Smooth muscle cell (in vitro differentiated cells): ENCODE measurements at regions not wholly inside any gene's neighbourhood (a gene's known extent, or its start where the extent isn't known, plus 50 kb on each side); places are given as distances from the start of the nearest gene placed in this dataset.
A peak's percentile ranks its signal among the peaks of the same experiment; 100 is the strongest.

Experiments used
- DNase-seq: peaks from one replicate; lab custom pipeline; 2025; ENCODE audit not compliant: unreplicated experiment; lab: John Stamatoyannopoulos, UW
- H2AFZ ChIP-seq: fragments of 200-600 bp; sonication (generic); 2 replicates; pipeline ENCODE4 v1.6.0; 2016; ENCODE audit warnings: antibody characterized with exemption, low read depth, mild to moderate bottlenecking
- H3F3A ChIP-seq: fragments of 200-600 bp; sonication (generic); 2 replicates; pipeline ENCODE4 v1.6.0; 2017; ENCODE audit warnings: antibody characterized with exemption, low read depth
- H3K27ac ChIP-seq: fragments of 200-600 bp; sonication (generic); 2 replicates; pipeline ENCODE4 v1.5.1; 2016; ENCODE audit warnings: low read depth, mild to moderate bottlenecking
- H3K27me3 ChIP-seq: fragments of 200-600 bp; sonication (generic); 2 replicates; pipeline ENCODE4 v1.6.1; 2016; ENCODE audit warnings: low read depth, mild to moderate bottlenecking
- H3K36me3 ChIP-seq: fragments of 200-600 bp; sonication (generic); 2 replicates; pipeline ENCODE4 v1.5.1; 2016; ENCODE audit warnings: low read depth
- H3K4me1 ChIP-seq: fragments of 200-600 bp; sonication (generic); 2 replicates; pipeline ENCODE4 v1.5.1; 2016; ENCODE audit warnings: low read depth
- H3K4me2 ChIP-seq: fragments of 200-600 bp; sonication (generic); 2 replicates; pipeline ENCODE4 v1.6.0; 2016; ENCODE audit warnings: mild to moderate bottlenecking
- H3K4me3 ChIP-seq: fragments of 200-600 bp; sonication (generic); 2 replicates; pipeline ENCODE4 v1.5.1; 2016; ENCODE audit warnings: mild to moderate bottlenecking
- H3K79me2 ChIP-seq: fragments of 200-600 bp; sonication (generic); 2 replicates; pipeline ENCODE4 v1.6.0; 2016; ENCODE audit warnings: low read depth, mild to moderate bottlenecking
- H3K9ac ChIP-seq: fragments of 200-600 bp; sonication (generic); 2 replicates; pipeline ENCODE4 v1.6.0; 2016; ENCODE audit warnings: low read depth
- H3K9me3 ChIP-seq: fragments of 200-600 bp; sonication (generic); replicated peaks from 2 replicates; pipeline ENCODE4 v1.5.1; 2016; ENCODE audit warnings: low read depth
- H4K20me1 ChIP-seq: fragments of 200-600 bp; sonication (generic); 2 replicates; pipeline ENCODE4 v1.6.0; 2016; ENCODE audit warnings: low read depth
- WGBS: methylation state at CpG from one replicate; pipeline ENCODE4 v1.1.7; 2016; ENCODE audit warnings: low lambda C conversion rate; 5-methylcytosine and 5-hydroxymethylcytosine counted together
- TF ChIP-seq, protein P1 (sequence below): fragments of 200-600 bp; sonication (generic); IDR thresholded peaks from 2 replicates; pipeline ENCODE4 v1.5.1; 2017; ENCODE audit warnings: borderline replicate concordance, mild to moderate bottlenecking, antibody characterized with exemption; ENCODE audit not compliant: insufficient read depth, poor library complexity, severe bottlenecking

- no peaks in the 10 kb centered on the region for H3K9me3 ChIP-seq
- WGBS = 65% methylated on average over 8 of the region's 8 CpGs
- no peaks in the 10 kb centered on the region for H3K36me3 ChIP-seq
- H3K27ac ChIP-seq = no peak overlapping the region
- H3K4me1 ChIP-seq = no peaks in the 10 kb centered on the region
- H2AFZ ChIP-seq = no peak overlapping the region
- peak overlapping the region; percentile 22 for H3K4me2 ChIP-seq
- no peaks in the 10 kb centered on the region for H4K20me1 ChIP-seq
- H3K9ac ChIP-seq = no peak overlapping the region
- TF ChIP-seq, protein P1, sequence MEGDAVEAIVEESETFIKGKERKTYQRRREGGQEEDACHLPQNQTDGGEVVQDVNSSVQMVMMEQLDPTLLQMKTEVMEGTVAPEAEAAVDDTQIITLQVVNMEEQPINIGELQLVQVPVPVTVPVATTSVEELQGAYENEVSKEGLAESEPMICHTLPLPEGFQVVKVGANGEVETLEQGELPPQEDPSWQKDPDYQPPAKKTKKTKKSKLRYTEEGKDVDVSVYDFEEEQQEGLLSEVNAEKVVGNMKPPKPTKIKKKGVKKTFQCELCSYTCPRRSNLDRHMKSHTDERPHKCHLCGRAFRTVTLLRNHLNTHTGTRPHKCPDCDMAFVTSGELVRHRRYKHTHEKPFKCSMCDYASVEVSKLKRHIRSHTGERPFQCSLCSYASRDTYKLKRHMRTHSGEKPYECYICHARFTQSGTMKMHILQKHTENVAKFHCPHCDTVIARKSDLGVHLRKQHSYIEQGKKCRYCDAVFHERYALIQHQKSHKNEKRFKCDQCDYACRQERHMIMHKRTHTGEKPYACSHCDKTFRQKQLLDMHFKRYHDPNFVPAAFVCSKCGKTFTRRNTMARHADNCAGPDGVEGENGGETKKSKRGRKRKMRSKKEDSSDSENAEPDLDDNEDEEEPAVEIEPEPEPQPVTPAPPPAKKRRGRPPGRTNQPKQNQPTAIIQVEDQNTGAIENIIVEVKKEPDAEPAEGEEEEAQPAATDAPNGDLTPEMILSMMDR = no peak
- peak overlapping the region; percentile 45 for H3K4me3 ChIP-seq
- H3K27me3 ChIP-seq = no peaks in the 10 kb centered on the region
- no peak for DNase-seq
- no peaks in the 10 kb centered on the region for H3K79me2 ChIP-seq
- H3F3A ChIP-seq = no peaks in the 10 kb centered on the region
Measured at GRCh38 chrX:10831716-10832502, 211.5 kb upstream of the MID1 start.

- Histone ChIP-seq H3K4me2 (peak overlapping the region; percentile 58), H3K9ac (no peak overlapping the region)
- TF ChIP-seq, protein P1 = no peak
Measured at GRCh38 chrX:10833299-10834169, 213.1 kb upstream of the MID1 start.

DNA sequence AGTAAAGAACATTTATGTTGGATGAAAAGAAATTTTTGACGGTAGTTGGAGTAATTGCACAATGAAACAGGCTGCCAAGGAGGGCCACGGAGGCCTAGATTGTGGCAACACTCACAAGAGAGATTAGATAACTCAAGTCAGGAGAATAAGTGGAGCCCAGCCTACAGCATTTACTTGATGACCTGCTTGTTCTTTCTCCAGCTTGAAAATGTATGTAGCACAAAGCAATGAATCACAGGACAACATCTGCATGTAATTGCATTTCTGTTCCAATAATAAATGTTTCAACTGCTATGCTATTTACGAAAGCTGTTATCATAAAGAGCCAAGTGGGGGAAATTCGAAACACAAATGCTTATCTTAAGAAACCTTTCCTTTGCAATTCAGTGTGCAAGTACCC lies 221.2 kb upstream of the MID1 start:
- no peak overlapping the region for H3K9ac ChIP-seq
- no peaks in the 10 kb centered on the region for H3K36me3 ChIP-seq
- H3K27me3 ChIP-seq = no peaks in the 10 kb centered on the region
- H2AFZ ChIP-seq = no peak overlapping the region
- TF ChIP-seq, protein P1 = no peak
- no peaks in the 10 kb centered on the region for H3K9me3 ChIP-seq
- WGBS = 56% methylated on average over 4 of the region's 4 CpGs
- H3F3A ChIP-seq = no peaks in the 10 kb centered on the region
- no peak overlapping the region for H3K27ac ChIP-seq
- no peaks in the 10 kb centered on the region for H4K20me1 ChIP-seq
- no peak overlapping the region for H3K4me2 ChIP-seq
- DNase-seq = no peak
- no peaks in the 10 kb centered on the region for H3K4me1 ChIP-seq
- no peaks in the 10 kb centered on the region for H3K79me2 ChIP-seq
- H3K4me3 ChIP-seq = no peak overlapping the region

More at GRCh38 chrX:10833299-10834169, 213.1 kb upstream of the MID1 start:
- Histone ChIP-seq H3K9me3 (no peaks in the 10 kb centered on the region), H3F3A (no peaks in the 10 kb centered on the region), H3K79me2 (no peaks in the 10 kb centered on the region), H3K27ac (no peak overlapping the region), H4K20me1 (no peaks in the 10 kb centered on the region), H3K4me1 (no peaks in the 10 kb centered on the region), H3K4me3 (peak overlapping the region; percentile 45), H3K27me3 (no peaks in the 10 kb centered on the region), H3K36me3 (no peaks in the 10 kb centered on the region), H2AFZ (no peak overlapping the region)
- 51% methylated on average over 13 of the region's 13 CpGs for WGBS
- DNase-seq = no peak
